Tibial nerve (tissue), 4 donors: ENCODE measurements at regions not wholly inside any gene's neighbourhood (a gene's known extent, or its start where the extent isn't known, plus 50 kb on each side); places are given as distances from the start of the nearest gene placed in this dataset.

Experiments
- EP300 ChIP-seq, 2 donors: sonication (generic); formaldehyde crosslinking; IDR thresholded peaks; one replicate each; pipeline ENCODE4 v1.6.1; 2017; ENCODE audit warnings: antibody characterized with exemption in 2 of 2, mild to moderate bottlenecking in 1 of 2
- POLR2A ChIP-seq, 2 donors: fragments of 450-650 bp; IDR thresholded peaks; one replicate each; pipeline ENCODE4 v1.6.1; 2017; ENCODE audit warnings: antibody characterized with exemption in 2 of 2, mild to moderate bottlenecking in 2 of 2, moderate library complexity in 2 of 2
- TF ChIP-seq, protein P1 (sequence below), 5 experiments: fragments of 200-600 bp in 3 of 5; fragments of 450-650 bp in 2 of 5; sonication (generic) in 3 of 5; IDR thresholded peaks; one replicate each; pipeline ENCODE4 v1.5.1; 2016 to 2019; ENCODE audit warnings: antibody characterized with exemption in 5 of 5, mild to moderate bottlenecking in 3 of 5, moderate library complexity in 2 of 5

- TF ChIP-seq, protein P1, sequence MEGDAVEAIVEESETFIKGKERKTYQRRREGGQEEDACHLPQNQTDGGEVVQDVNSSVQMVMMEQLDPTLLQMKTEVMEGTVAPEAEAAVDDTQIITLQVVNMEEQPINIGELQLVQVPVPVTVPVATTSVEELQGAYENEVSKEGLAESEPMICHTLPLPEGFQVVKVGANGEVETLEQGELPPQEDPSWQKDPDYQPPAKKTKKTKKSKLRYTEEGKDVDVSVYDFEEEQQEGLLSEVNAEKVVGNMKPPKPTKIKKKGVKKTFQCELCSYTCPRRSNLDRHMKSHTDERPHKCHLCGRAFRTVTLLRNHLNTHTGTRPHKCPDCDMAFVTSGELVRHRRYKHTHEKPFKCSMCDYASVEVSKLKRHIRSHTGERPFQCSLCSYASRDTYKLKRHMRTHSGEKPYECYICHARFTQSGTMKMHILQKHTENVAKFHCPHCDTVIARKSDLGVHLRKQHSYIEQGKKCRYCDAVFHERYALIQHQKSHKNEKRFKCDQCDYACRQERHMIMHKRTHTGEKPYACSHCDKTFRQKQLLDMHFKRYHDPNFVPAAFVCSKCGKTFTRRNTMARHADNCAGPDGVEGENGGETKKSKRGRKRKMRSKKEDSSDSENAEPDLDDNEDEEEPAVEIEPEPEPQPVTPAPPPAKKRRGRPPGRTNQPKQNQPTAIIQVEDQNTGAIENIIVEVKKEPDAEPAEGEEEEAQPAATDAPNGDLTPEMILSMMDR (IDR thresholded peaks at IDR 0.05) = no peak
- TF ChIP-seq POLR2A (IDR thresholded peaks at IDR 0.05) (no peak), EP300 (IDR thresholded peaks at IDR 0.05) (no peak)
Observed at GRCh38 chr5:127227881-127228280, 62.7 kb upstream of the MEGF10 start.
